ENCODE measurements at regions not wholly inside any gene's neighbourhood (a gene's known extent, or its start where the extent isn't known, plus 50 kb on each side); places are given as distances from the start of the nearest gene placed in this dataset.
"Not testable (repeated sequence)": the region's sequence is repeated elsewhere in the genome, so short reads cannot be mapped to it uniquely, and the experiment has no call there.

DNA sequence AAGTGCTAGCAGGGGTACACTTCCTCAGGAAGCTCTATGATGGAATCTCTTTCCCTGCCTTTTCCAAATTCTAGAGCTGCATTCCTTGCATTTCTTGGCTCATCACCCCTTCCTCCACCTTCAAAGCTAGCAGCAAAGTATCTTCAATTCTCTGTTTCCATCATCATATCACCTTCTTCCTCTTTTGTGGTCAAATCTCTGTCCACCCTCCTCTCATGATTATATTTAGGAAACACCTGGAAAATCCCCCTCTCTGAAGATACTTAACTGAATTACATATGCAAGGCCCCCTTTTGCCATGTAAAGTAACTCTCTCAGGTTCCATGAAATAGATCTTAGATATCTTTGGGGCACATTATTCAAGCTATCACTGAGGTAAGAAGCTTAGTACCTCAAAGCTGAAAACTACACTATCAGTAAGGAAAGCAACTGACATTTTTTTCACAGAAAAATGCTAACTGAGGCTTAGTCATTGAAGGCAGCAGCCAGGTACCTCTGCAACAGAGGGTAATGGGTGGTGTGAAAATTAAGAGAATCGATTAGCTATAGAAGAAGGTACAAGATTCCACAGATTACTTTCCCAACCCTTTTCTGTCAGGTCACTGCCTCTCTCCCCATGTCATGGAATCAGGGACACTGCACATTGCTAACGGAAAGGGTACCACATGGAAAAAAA, 197.3 kb downstream of the MACC1 start:
- no peak for DNase-seq

DNA sequence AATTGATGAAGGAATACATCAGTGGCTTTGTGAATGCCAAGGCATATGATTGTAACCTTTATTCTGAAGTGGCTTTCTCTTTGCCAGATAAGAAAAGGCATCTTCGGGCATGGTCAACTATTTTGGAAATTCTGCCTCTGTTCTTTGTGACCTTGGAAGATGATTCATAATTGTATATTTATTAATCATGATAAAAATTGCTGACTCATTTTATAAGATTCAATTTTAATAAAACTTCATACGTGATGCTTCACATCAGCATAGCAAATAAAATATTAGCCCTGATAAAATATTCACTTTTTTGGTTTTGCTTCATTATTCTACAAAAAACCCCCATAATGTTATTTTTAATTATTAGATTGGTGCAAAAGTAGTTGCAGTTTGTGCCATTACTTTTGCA, 200.5 kb downstream of the MACC1 start:
- DNase-seq: no peak

DNA sequence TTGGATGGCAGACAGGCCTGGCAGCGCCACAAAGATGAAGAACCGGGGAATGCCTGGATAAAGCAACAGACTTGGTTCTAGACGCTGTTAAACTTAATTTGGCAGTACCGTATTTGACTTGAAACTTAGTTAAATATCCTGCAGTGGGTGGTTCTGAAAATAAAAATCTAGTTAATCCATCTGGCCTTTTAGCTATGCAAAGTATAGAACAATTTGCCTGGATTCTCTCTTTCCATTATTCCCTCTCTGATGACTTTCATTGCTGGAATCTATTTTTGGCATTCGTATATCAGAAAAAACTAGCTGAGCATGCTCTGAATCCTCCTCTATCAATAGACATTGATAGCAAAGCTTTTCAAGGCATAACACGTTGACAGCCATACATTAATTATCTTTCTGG, 203.6 kb downstream of the MACC1 start:
- no peak for DNase-seq

DNA sequence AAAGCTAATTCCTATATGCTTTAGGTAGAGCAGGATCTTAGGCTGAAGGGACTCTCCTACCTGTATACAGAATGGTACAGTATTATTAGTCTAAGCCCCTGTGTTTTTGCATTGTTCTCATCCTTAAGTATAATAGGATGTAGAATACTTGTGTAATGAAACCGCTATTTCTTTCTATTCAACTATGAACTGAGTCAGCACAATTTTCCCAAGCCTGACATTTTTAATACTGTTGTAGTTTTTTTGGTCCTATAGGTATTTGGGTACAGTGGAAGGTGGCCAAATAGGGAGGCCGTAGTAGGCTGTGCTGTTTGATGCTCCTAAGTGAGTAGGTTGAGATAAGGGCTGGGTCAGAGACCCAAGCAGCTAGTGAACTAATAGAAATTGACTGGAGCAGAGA, 205.1 kb downstream of the MACC1 start:
- DNase-seq: no peak

DNA sequence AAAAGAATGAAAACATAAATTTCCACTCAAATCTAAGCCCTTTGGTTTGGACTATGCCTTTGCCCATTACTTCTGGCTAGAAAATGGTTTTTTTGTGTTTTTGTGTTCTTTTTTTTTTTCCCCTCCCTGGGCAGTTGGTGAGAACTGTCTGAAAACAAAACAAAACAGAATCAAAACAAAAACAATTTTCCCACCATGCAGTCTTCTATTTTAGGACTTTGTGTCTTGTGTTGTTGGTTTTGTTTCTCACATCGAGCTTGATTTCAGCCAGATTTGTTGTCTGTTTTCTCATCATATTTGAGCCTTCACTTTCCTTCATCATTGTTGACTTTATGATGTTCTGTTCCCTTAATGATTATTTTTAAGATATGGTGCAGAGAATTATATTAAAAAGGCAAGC, 206.3 kb downstream of the MACC1 start:
- DNase-seq: no peak

DNA sequence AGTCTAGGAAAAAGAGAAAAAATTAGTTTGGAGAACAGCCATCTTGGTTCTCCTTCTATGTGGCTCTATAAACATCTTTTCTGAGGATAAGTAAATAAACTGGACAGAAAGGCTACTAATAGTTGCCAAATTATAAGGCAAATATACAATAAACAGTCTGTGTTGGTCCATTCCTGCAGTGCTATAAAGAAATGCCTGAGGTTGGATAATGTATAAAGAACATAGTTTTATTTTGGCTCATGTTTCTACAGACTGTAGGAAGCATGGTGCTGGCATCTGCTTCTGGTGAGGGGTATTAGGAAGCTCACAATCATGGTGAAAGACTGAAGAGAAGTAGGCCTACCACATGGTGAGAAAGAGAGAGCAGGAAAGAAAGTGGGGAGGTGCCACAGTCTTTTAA, 209.7 kb downstream of the MACC1 start:
- no peak for DNase-seq

DNA sequence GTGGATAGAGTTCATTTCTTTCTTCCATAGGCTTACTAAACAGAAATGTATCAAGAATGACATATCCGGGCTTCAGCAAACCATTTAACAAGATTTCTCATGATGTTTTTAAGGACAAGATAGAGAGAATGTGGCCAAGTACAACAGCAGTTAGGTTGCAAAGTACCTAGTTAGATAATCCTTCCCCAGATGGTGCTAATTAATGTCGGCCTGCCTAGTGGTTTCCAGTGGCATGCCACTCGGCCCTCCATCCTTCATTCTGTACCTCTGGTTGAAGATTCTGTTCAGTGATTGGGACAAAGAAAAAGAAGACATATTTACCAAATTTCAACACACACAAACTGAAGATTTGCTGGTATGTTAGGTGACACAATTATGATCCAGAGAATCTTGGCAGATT, 212.1 kb downstream of the MACC1 start:
- no peak for DNase-seq

DNA sequence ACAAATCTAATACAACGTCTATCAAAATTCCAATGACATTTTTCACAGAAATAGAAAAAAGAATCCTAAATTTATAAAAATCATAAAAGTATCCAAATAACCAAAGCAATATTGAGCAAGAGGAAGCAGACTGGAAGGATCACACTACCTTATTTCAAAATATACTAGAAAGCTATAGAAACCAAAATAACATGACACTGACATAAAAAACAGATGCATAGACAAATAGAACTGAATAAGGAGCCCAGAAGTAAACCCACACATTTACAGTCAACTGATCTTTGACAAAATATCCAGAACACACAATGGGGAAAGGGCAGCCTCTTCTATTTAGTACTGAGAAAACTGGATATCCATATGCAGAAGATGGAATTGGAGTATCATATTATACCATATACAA, 217.5 kb downstream of the MACC1 start:
- DNase-seq: no peak

DNA sequence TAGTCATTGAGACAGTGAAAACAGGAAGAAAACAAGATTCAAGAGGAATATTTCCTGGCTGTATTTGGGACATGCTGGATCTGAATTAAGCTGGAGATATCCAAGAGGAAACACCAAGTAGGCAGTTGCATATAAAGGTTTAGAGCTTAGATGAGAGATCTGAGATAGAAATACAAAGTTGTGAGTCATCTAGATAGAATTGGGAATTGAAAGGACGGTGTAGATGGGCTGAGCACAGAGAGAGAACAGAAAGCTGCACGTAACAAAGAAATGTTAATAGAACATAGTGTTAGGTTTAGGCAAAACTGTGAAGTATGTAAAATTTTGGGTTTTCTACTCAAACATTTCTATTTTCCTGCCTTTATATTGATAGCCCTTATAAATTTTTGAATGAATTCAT, 218.5 kb upstream of the TMEM196 start:
- no peak for DNase-seq

DNA sequence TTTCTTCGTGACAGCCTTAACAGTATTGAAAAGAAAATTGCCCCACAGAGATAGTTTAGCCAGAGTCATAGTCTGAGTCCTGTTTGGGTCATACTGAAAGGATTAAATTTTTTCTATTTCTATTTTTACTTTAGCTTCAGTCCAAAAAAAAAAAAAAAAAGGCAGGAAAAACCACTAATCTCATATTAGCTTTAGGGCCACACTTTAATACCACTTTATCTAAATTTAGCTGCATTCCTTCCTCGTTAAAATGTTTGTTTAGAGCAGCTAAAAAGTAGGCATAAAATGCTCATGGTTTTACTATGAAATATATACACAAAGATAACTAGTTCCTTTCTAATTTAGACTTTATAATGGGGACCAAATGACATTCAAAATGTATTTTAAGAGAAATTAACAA, 216.5 kb upstream of the TMEM196 start:
- no peak for DNase-seq

DNA sequence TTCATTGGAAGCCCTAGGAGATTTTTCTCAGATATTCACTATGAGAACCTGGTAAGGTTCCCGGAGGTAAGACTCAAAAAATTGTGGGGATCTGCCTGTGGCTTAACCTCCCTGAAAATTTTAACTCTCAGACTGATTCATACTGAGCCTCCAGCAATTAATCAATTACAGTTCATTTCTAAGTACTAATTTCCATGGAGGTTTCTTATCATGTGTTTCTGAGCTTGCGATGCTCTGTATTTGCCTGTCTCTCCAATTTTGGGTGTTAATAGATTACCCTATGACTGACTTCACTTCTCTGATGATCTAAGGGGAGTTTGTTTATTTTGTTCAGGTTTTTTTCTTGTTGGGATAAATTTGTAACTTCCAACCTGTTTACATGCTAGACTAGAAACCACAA, 215.4 kb upstream of the TMEM196 start:
- no peak for DNase-seq

DNA sequence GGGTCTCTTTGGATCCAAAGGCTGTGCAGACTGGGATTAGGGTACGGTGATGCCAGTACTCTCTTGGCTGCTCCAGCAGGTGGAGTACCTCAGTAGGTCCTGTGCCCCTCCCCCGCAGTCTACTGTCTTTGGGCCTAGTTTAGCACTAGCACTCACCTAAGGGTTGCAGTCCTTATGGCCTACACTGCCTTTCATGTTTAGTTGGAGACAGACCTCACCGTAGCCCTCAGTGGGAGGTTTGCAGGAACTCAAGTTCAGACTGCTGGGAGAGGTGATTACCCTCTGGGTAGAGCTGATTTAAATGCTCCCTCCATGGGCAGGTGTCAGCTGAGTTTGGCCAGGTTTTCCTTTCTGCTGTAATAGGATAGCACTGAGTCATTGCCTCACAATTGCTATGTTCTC, 210.8 kb upstream of the TMEM196 start:
- no peak for DNase-seq

DNA sequence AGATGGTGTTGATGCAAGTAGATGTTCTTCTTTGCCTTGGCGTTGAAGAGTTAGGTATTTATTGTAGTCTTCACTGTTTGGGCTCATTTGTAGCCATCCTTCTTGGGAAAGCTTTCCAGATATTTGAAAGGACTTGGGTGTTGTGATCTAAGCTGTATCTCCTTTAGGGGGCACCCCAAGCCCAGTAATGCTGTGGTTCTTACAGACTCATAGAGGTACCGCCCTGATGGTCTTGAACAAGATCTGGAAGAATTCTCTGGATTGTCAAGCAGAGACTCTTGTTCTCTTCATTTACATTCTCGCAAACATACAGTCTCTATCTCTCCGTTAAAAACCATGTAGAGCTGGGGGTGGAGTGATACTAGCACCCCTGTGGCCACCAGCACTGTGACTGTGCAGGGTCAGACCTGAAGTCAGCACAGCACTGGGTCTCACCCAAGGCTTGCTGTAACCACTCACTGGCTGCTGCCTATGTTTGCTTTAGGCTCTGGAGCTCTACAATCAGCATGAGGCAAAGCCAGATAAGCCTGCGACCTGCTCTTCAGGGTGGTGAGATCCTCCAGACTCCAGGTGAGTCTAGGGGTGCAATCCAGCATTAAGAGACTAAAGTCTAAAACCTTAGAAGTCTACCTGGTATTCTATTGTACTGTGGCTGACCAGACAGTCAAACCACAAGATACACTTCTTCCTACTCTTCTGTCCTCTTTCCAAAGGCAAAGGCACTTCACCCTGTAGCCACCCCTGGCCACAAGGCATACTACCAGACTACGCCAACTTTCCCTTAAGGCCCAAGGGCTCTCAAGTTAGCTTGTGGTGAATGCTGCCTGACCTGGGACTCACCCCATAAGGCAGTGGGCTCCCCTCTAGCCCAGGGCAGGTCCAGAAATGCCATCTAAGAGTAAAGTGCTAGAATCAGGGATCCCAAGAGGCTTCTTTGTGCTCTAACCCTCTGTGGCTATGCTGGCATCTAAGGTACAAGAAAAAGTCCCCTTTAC, 209.7 kb upstream of the TMEM196 start:
- peak; percentile 24 for DNase-seq

DNA sequence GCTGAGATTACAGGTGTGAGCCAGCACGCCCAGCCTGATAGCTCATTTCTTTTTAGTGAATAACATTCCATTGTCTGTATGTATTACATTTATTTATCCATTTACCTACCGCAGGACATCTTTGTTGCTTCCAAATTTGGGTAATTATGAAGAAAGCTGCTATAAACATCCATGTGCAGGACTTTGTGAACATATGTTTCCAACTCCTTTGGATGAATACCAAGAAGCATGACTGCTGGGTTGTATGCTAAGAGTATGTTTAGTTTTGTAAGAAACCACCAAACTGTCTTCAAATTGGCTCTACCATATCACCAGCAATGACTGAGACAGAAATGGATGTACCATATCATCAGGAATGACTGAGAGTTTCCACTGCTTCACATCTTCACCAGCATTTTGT, 200.2 kb upstream of the TMEM196 start:
- no peak for DNase-seq

DNA sequence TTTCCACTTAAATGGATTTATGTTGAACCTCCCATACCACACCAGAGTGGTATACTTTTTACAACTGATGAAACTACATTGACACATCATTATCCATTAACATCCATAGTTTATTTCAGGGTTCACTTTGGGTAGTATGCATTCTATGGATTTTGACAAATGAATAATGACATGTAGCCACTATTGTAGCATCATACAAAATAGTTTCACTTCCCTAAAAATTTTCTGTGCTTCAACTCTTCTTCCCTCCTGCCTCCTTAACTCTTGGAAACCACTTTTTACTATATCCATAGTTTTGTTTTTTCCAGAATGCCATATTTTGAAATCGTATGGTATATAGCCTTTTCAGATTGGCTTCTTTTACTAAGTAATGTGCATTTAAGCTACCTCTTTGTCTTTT, 199.5 kb upstream of the TMEM196 start:
- no peak for DNase-seq

DNA sequence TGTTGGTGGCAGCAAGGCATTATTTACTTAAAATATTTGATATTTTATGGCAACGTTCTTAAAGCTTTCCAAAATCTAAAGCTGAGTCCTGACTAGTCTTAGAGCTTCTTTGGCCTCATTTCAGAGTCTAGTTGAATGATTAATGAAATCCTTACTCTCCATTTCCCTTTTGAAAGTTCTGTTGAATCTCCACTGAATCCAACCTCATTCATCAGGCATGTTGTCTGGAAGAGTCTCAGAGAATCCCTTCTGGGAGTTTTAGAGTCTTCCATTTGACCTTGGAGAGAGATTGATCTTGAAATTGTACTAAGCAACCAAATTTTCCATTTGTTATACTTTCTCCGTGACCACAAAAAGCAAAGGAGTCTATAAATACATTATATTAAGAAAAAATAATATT, 198.5 kb upstream of the TMEM196 start:
- no peak for DNase-seq

DNA sequence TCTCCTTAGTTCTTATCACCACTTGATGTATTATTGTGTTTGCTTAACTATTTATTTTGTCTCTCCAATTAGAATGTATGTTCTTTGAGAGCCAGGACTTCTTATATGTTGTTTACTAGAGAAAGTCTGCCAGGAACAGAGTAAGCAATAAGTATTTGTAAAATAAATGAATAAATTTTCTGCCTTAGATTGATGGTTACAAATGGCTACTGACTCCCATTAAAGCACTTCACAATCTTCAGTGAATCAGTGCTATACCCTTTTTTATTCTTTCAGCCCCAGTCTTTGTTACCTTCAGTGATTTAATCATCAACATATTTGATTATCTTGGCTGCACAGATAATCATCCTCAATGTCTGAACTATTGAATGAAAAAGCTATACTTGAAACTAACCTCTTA, 197.1 kb upstream of the TMEM196 start:
- no peak for DNase-seq

DNA sequence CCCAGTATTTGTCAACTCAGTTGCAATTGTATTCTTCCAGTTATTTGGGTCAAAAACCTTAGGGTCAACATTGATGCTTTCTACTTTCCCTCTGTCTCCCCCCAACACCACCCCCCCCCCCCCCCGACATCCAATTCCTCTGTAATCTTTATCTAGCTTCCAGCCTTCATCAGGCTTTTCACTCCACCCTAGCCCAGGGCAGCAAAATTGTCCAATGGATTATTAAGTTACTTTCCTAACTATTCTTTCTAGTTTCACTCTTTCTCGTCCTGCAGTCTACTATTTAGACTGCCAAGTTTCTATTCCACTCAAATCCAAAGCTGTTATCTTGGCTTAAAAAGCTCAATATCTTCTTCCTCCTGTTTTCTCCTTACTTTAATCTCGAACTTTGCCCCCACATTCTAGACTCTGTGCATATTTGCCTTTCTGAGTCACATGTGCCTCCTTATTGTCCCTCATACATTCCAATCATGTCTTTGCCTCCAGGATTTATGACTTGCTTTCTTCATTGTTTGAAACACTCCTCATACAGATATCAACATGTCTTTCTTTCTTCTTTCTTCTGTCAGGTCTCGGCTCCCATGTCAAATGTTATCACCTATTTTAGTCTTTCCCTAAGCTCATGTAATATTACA, 196.6 kb upstream of the TMEM196 start:
- no peak for DNase-seq

DNA sequence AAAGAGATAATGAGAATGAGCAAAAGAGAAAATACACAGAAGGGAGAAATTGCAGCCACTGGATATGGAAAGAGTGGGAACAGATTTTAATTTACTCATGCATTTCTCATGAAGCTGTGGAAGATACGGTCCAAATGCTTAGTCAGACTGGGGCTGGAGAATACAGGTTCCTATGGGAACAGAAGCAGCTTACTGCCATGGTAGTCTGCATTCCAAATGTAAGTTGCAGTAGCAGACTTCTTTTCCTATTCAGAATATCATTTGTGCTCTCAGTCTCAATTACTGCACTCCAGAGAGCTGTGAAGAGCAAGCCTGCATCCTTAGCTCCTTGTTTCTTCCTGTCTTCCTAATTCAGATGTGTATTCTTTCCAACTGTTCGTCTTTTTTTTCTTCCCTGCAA, 190.8 kb upstream of the TMEM196 start:
- no peak for DNase-seq

DNA sequence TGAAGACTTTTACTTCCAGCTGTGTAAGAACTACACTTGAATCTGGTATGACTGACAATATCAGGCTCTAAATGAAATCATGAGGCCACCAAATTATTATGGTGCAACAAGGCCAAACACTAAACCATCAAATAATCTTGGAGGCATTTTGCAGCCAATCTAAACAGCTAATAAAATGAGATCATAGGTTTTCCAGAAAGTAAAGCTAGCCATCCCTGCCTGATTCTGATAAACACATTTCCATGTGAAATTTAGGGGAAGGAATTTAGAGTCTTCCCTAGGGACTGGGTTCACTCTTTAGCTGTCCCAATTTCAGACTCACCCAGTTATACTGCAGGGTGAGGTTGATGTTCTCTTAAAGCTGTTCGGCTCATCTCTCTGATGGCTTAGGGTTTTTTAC, 190.3 kb upstream of the TMEM196 start:
- no peak for DNase-seq

DNA sequence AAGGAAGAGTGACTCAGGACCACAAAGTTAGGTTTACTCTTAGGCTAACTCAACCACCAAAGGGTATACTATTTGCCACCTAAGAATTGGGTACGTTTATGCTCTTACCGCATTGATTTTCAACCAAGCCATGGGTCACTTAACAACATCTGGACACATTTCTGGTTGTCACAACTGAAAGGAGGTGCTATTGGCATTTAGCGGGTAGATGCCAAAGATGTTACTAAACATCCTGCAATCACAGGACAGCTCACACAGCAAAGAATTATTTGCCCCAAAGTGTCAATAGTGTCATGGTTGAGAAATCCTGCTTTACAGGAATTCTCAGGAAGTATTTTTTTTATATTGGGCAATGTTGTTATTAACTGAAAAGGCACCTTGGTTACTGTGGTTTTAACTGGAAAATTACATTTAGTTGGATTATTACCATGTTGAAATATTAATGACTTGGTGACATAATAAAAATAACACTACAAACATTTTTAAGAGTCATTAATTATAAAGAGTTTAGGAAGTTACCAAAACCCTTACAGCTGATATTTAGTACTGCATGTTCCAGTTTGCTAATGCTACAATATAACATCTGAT, 185.0 kb upstream of the TMEM196 start:
- no peak for DNase-seq

DNA sequence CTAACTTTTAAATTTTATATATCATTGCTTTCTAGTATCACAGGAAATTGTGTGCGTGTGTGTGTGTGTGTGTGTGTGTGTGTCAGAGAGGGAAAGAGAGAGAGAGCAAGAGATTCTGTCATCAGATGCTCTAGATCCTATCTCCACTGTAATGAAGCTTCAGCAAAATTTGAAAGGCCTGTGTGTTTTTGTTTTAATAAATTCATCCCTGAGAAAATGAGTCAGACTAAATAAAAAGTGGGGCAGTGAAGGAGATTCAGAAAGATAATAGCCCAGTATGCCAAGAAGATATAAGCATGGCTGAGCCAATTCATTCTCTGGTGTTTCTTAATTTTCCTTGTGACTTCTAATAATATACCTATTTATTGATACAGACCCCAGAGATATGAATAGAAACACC, 184.2 kb upstream of the TMEM196 start:
- no peak for DNase-seq

DNA sequence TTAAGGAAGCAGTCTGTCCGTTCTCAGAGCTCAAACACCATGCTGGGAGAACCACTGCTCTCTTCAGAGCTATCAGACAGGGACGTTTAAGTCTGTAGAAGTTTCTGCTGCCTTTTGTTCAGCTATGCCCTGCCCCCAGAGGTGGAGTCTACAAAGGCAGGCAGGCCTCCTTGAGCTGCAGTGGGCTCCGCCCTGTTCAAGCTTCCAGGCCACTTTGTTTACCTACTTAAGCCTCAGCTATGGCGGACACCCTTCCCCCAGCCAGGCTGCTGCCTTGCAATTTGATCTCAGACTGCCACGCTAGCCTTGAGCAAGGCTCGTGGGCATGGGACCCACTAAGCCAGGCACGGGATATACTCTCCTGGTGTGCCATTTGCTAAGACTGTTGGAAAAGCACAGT, 180.7 kb upstream of the TMEM196 start:
- DNase-seq: not testable (repeated sequence)

DNA sequence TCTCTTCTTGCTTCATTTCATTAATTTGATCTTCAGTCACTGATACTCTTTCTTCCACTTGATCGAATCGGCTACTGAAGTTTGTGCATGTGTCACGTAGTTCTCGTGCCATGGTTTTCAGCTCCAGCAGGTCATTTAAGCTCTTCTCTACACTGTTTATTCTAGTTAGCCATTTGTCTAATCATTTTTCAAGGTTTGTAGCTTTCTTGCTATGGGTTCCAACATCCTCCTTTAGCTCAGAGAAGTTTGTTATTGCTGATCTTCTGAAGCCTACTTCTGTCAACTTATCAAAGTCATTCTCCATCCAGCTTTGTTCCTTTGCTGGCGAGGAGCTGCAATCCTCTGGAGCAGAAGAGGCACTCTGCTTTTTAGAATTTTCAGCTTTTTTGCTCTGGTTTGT, 180.0 kb upstream of the TMEM196 start:
- DNase-seq: not testable (repeated sequence)
